K562 (cell line): ENCODE measurements at regions not wholly inside any gene's neighbourhood (a gene's known extent, or its start where the extent isn't known, plus 50 kb on each side); places are given as distances from the start of the nearest gene placed in this dataset.

ENCODE experiments used
- ATAC-seq: fragments of 200-7000 bp; cut with Tn5 transposase; 3 replicates; pipeline ENCODE4 v1.9.1; 2020; ENCODE audit warnings: moderate library complexity
- BruUV-seq: library from RNA; stranded (reverse); fragments of 400-500 nt; replicated peaks from 2 replicates; lab custom pipeline; 2021; lab: Mats Ljungman, UMichigan
- CTCF ChIA-PET: fragments of 300-600 bp; formaldehyde crosslinking; extraction: SDS; loops from one replicate; lab custom pipeline; 2021; ENCODE audit warnings: low intra/inter-chr PET ratio; lab: Yijun Ruan, JAX
- POLR2A ChIA-PET: fragments of 300-600, 350-650 bp; sonication (Branson Sonifier 250); formaldehyde crosslinking; extraction: SDS; loops from one replicate; lab custom pipeline; 2021; ENCODE audit warnings: antibody characterized with exemption, inconsistent platforms; lab: Yijun Ruan, JAX
- DNase-seq, 4 experiments: peaks; one replicate each; pipeline versions ENCODE4 v3.0.0 to v3.0.0-alpha.2; 2011 to 2018; ENCODE audit warnings: low spot score in 3 of 4, mixed read lengths in 3 of 4; ENCODE audit errors: extremely low read depth in 1 of 4
- FAIRE-seq: peaks from 2 replicates; lab custom pipeline; 2011; peaks lifted over from hg19 to GRCh38; lab: Jason Lieb, UNC
- H2AFZ ChIP-seq: 2 replicates; pipeline ENCODE4 v1.6.0; 2011; ENCODE audit warnings: low read depth, low read length, control low read depth, inconsistent platforms
- H3K27ac ChIP-seq: fragments of 200-600 bp; 3 replicates; pipeline ENCODE4 v1.8.0; 2011; ENCODE audit warnings: low read depth, mild to moderate bottlenecking, control low read depth, inconsistent platforms, low read length, moderate library complexity, mixed read lengths; ENCODE audit errors: extremely low read depth
- H3K27me3 ChIP-seq, 2 experiments: fragments of 300-600 bp in 1 of 2; 2 replicates in 1 of 2; 3 replicates in 1 of 2; pipeline versions ENCODE4 v1.6.0 to v1.8.0; 2011; ENCODE audit warnings: inconsistent platforms in 2 of 2, low read length in 2 of 2, mild to moderate bottlenecking in 1 of 2, mixed read lengths in 1 of 2, moderate library complexity in 1 of 2; ENCODE audit not compliant: control insufficient read depth in 2 of 2, insufficient read depth in 2 of 2
- H3K36me3 ChIP-seq: fragments of 300-600 bp; 3 replicates; pipeline ENCODE4 v1.8.0; 2011; ENCODE audit warnings: mild to moderate bottlenecking, low read length, inconsistent platforms; ENCODE audit not compliant: control insufficient read depth, insufficient read depth
- H3K4me1 ChIP-seq, 2 experiments: fragments of 200-600 bp in 1 of 2; replicated peaks in 1 of 2; 2 replicates in 1 of 2; 3 replicates in 1 of 2; pipeline versions ENCODE4 v1.5.1 to v1.8.0; 2011; ENCODE audit warnings: inconsistent platforms in 2 of 2, low read length in 2 of 2, mild to moderate bottlenecking in 1 of 2, mixed read lengths in 1 of 2, moderate library complexity in 1 of 2; ENCODE audit not compliant: control insufficient read depth in 2 of 2, insufficient read depth in 2 of 2
- H3K4me2 ChIP-seq: 2 replicates; pipeline ENCODE4 v1.6.1; 2011; ENCODE audit warnings: low read length, control low read depth, inconsistent platforms, mixed read lengths; ENCODE audit not compliant: insufficient read depth
- H3K4me3 ChIP-seq: fragments of 200-600 bp; sonication (generic), shearing (Covaris generic); 2 replicates; pipeline ENCODE4 v1.5.1; 2016; ENCODE audit warnings: control low read depth, inconsistent platforms
- H3K79me2 ChIP-seq: fragments of 200-600 bp; 3 replicates; pipeline ENCODE4 v1.8.0; 2011; ENCODE audit warnings: low read length, inconsistent platforms; ENCODE audit not compliant: control insufficient read depth, insufficient read depth
- H3K9ac ChIP-seq, 2 experiments: 2 replicates each; pipeline versions ENCODE4 v1.6.0 to v1.6.1; 2011; ENCODE audit warnings: low read depth in 2 of 2, low read length in 2 of 2, control low read depth in 1 of 2, inconsistent platforms in 1 of 2, mild to moderate bottlenecking in 1 of 2, mixed read lengths in 1 of 2; ENCODE audit not compliant: insufficient read depth in 1 of 2
- H3K9me1 ChIP-seq: one replicate; pipeline ENCODE4 v1.6.0; 2011; ENCODE audit warnings: inconsistent platforms, mild to moderate bottlenecking, low read length, moderate library complexity; ENCODE audit not compliant: control insufficient read depth, insufficient read depth
- H3K9me3 ChIP-seq: replicated peaks from 2 replicates; pipeline ENCODE4 v1.5.1; 2011; ENCODE audit warnings: low read depth, low read length, inconsistent platforms; ENCODE audit not compliant: control insufficient read depth, insufficient read depth
- H4K20me1 ChIP-seq: replicated peaks from 2 replicates; pipeline ENCODE4 v1.6.1; 2011; ENCODE audit warnings: low read length, inconsistent platforms, mixed read lengths; ENCODE audit not compliant: control insufficient read depth, insufficient read depth
- FOXM1 ChIP-seq, 2 experiments: fragments of 450-650 bp in 1 of 2; sonication (generic) in 1 of 2; formaldehyde crosslinking in 1 of 2; IDR thresholded peaks; 2 replicates each; pipeline versions ENCODE4 v1.6.1 to v1.9.0; 2017 to 2022; ENCODE audit warnings: low read depth in 2 of 2, mild to moderate bottlenecking in 2 of 2, missing genetic modification reagents in 1 of 2, moderate library complexity in 1 of 2
- GATAD2A ChIP-seq: fragments of 450-650 bp; IDR thresholded peaks from 2 replicates; pipeline ENCODE4 v1.6.1; 2017
- HIVEP1 ChIP-seq: fragments of 250-450 bp; sonication (Bioruptor Pico); IDR thresholded peaks from 2 replicates; pipeline ENCODE4 v1.4.0; 2020; ENCODE audit warnings: mild to moderate bottlenecking
- HOXB6 ChIP-seq: fragments of 250-450 bp; sonication (Bioruptor Pico); IDR thresholded peaks from 2 replicates; pipeline ENCODE4 v1.5.1; 2022; ENCODE audit warnings: mild to moderate bottlenecking, borderline replicate concordance
- HSF4 ChIP-seq: fragments of 250-450 bp; sonication (Bioruptor Pico); IDR thresholded peaks from 2 replicates; pipeline ENCODE4 v2.1.2; 2022; ENCODE audit warnings: mild to moderate bottlenecking, moderate library complexity, borderline replicate concordance
- JUND ChIP-seq, 2 experiments: IDR thresholded peaks; 2 replicates in 1 of 2; 3 replicates in 1 of 2; pipeline ENCODE4 v1.6.1; 2011; ENCODE audit warnings: borderline replicate concordance in 2 of 2, low read depth in 2 of 2, low read length in 2 of 2, improper control_type of control experiment in 1 of 2, missing biosample characterization in 1 of 2, missing genetic modification characterization in 1 of 2, missing genetic modification reagents in 1 of 2
- SUPT5H ChIP-seq: fragments of 450-650 bp; IDR thresholded peaks from 2 replicates; pipeline ENCODE4 v1.6.1; 2016
- TGIF2 ChIP-seq: sonication (generic); formaldehyde crosslinking; IDR thresholded peaks from 2 replicates; pipeline ENCODE4 v1.8.1; 2022; ENCODE audit warnings: mild to moderate bottlenecking, missing genetic modification reagents, moderate library complexity
- WGBS: fragments of 100-300 bp; shearing (Covaris generic); methylation state at CpG from one replicate; pipeline ENCODE4 v1.1.6; 2016; ENCODE audit warnings: low coverage, mixed read lengths; ENCODE audit not compliant: insufficient coverage; ENCODE audit errors: missing lambda C conversion rate; 5-methylcytosine and 5-hydroxymethylcytosine counted together
- in situ Hi-C: fragments of 300-500 bp; cut with MboI; formaldehyde crosslinking; loops from 4 replicates; pipeline ENCODE4 v1.15.0; 2018; ENCODE audit warnings: inconsistent platforms, mixed read lengths
- intact Hi-C: fragments of 100-400 bp; cut with micrococcal nuclease; formaldehyde crosslinking; loops from 2 replicates; pipeline ENCODE4 v1.14.2; 2022
- TF ChIP-seq, protein P1 (sequence below): fragments of 200-600 bp; sonication (generic); IDR thresholded peaks from one replicate; pipeline ENCODE4 v1.6.1; 2012; ENCODE audit warnings: mild to moderate bottlenecking, low read depth, low read length, inconsistent platforms
- TF ChIP-seq, protein P2 (sequence below): fragments of 450-650 bp; IDR thresholded peaks from 2 replicates; pipeline ENCODE4 v1.6.1; 2016; ENCODE audit warnings: borderline replicate concordance

DNA sequence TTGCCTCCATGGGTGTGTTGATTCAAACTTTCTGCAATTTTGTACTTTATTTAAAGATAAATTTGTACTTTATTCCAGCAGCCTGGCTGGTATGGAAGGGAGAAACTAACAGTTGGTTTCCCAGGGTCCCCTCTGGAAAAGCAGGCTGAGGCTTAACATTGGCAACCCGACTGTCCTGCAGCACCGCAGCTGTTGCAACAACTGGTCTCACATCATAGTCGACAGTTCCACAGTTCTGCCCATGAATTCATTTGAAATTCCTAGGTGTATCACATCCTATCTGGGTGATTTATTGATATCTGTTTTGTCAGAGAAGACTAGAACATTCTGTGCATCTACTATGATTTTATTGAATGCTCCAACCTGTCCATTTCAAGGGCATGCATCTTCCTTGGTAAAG is 98.8 kb upstream of the GATB start:
- no peak overlapping the region for H2AFZ ChIP-seq
- no TSS peak for BruUV-seq
- no peak overlapping the region for H3K4me3 ChIP-seq
- TF ChIP-seq SUPT5H, result no peak
- TF ChIP-seq TGIF2 (CRISPR knock-in tag), result no peak
- TF ChIP-seq, protein P1, sequence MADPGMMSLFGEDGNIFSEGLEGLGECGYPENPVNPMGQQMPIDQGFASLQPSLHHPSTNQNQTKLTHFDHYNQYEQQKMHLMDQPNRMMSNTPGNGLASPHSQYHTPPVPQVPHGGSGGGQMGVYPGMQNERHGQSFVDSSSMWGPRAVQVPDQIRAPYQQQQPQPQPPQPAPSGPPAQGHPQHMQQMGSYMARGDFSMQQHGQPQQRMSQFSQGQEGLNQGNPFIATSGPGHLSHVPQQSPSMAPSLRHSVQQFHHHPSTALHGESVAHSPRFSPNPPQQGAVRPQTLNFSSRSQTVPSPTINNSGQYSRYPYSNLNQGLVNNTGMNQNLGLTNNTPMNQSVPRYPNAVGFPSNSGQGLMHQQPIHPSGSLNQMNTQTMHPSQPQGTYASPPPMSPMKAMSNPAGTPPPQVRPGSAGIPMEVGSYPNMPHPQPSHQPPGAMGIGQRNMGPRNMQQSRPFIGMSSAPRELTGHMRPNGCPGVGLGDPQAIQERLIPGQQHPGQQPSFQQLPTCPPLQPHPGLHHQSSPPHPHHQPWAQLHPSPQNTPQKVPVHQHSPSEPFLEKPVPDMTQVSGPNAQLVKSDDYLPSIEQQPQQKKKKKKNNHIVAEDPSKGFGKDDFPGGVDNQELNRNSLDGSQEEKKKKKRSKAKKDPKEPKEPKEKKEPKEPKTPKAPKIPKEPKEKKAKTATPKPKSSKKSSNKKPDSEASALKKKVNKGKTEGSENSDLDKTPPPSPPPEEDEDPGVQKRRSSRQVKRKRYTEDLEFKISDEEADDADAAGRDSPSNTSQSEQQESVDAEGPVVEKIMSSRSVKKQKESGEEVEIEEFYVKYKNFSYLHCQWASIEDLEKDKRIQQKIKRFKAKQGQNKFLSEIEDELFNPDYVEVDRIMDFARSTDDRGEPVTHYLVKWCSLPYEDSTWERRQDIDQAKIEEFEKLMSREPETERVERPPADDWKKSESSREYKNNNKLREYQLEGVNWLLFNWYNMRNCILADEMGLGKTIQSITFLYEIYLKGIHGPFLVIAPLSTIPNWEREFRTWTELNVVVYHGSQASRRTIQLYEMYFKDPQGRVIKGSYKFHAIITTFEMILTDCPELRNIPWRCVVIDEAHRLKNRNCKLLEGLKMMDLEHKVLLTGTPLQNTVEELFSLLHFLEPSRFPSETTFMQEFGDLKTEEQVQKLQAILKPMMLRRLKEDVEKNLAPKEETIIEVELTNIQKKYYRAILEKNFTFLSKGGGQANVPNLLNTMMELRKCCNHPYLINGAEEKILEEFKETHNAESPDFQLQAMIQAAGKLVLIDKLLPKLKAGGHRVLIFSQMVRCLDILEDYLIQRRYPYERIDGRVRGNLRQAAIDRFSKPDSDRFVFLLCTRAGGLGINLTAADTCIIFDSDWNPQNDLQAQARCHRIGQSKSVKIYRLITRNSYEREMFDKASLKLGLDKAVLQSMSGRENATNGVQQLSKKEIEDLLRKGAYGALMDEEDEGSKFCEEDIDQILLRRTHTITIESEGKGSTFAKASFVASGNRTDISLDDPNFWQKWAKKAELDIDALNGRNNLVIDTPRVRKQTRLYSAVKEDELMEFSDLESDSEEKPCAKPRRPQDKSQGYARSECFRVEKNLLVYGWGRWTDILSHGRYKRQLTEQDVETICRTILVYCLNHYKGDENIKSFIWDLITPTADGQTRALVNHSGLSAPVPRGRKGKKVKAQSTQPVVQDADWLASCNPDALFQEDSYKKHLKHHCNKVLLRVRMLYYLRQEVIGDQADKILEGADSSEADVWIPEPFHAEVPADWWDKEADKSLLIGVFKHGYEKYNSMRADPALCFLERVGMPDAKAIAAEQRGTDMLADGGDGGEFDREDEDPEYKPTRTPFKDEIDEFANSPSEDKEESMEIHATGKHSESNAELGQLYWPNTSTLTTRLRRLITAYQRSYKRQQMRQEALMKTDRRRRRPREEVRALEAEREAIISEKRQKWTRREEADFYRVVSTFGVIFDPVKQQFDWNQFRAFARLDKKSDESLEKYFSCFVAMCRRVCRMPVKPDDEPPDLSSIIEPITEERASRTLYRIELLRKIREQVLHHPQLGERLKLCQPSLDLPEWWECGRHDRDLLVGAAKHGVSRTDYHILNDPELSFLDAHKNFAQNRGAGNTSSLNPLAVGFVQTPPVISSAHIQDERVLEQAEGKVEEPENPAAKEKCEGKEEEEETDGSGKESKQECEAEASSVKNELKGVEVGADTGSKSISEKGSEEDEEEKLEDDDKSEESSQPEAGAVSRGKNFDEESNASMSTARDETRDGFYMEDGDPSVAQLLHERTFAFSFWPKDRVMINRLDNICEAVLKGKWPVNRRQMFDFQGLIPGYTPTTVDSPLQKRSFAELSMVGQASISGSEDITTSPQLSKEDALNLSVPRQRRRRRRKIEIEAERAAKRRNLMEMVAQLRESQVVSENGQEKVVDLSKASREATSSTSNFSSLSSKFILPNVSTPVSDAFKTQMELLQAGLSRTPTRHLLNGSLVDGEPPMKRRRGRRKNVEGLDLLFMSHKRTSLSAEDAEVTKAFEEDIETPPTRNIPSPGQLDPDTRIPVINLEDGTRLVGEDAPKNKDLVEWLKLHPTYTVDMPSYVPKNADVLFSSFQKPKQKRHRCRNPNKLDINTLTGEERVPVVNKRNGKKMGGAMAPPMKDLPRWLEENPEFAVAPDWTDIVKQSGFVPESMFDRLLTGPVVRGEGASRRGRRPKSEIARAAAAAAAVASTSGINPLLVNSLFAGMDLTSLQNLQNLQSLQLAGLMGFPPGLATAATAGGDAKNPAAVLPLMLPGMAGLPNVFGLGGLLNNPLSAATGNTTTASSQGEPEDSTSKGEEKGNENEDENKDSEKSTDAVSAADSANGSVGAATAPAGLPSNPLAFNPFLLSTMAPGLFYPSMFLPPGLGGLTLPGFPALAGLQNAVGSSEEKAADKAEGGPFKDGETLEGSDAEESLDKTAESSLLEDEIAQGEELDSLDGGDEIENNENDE, result no peak
- TF ChIP-seq FOXM1 (IDR thresholded peaks at IDR 0.05; ENCODE audit: low read depth), result no peak
- TF ChIP-seq FOXM1 (CRISPR knock-in tag; IDR thresholded peaks at IDR 0.05; ENCODE audit: low read depth), result no peak
- no peak for TF ChIP-seq HIVEP1 (CRISPR knock-in tag)
- no peak for TF ChIP-seq HOXB6 (CRISPR knock-in tag)
- no peak for TF ChIP-seq JUND (IDR thresholded peaks at IDR 0.05; ENCODE audit: borderline replicate concordance, low read depth, low read length)
- no peak for TF ChIP-seq JUND (tag; IDR thresholded peaks at IDR 0.05; ENCODE audit: borderline replicate concordance, low read depth, low read length)
- TF ChIP-seq HSF4 (CRISPR knock-in tag), result no peak
- no peak for TF ChIP-seq GATAD2A
- TF ChIP-seq, protein P2, sequence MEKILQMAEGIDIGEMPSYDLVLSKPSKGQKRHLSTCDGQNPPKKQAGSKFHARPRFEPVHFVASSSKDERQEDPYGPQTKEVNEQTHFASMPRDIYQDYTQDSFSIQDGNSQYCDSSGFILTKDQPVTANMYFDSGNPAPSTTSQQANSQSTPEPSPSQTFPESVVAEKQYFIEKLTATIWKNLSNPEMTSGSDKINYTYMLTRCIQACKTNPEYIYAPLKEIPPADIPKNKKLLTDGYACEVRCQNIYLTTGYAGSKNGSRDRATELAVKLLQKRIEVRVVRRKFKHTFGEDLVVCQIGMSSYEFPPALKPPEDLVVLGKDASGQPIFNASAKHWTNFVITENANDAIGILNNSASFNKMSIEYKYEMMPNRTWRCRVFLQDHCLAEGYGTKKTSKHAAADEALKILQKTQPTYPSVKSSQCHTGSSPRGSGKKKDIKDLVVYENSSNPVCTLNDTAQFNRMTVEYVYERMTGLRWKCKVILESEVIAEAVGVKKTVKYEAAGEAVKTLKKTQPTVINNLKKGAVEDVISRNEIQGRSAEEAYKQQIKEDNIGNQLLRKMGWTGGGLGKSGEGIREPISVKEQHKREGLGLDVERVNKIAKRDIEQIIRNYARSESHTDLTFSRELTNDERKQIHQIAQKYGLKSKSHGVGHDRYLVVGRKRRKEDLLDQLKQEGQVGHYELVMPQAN, result no peak
- no peaks in the 10 kb centered on the region for H3K9me1 ChIP-seq
- no peaks in the 10 kb centered on the region for H3K36me3 ChIP-seq
- H4K20me1 ChIP-seq, result peaks cover 7% of the 10 kb centered on the region; the same call in 1 of the 2 replicates
- no peak overlapping the region for H3K4me2 ChIP-seq
- ATAC-seq (no peak), DNase-seq (no peak), FAIRE-seq (no peak)
- H3K27ac ChIP-seq, result no peak overlapping the region
- 0% methylated on average over 3 of the region's 3 CpGs for WGBS
- H3K9me3 ChIP-seq, result no peaks in the 10 kb centered on the region
- ChIA-PET CTCF (no interaction called here), POLR2A (no interaction called here)
- no peaks in the 10 kb centered on the region for H3K79me2 ChIP-seq
- no peak overlapping the region for H3K9ac ChIP-seq
- intact Hi-C loops (no loop called here), in situ Hi-C loops (no loop called here)
- no peaks in the 10 kb centered on the region for H3K4me1 ChIP-seq
- peaks cover 8 to 30% of the 10 kb centered on the region in 2 experiments; a peak in 3 of 5 replicates for H3K27me3 ChIP-seq
